GM12875 (cell line): ENCODE measurements at regions not wholly inside any gene's neighbourhood (a gene's known extent, or its start where the extent isn't known, plus 50 kb on each side); places are given as distances from the start of the nearest gene placed in this dataset.

ENCODE experiments used
- H3K4me3 ChIP-seq: one replicate; pipeline ENCODE4 v1.5.1; 2011; ENCODE audit warnings: low read depth, low read length, control low read depth
- CTCF ChIP-seq: IDR thresholded peaks from 2 replicates; pipeline ENCODE4 v1.5.1; 2011; ENCODE audit warnings: low read depth, mild to moderate bottlenecking, control low read depth, inconsistent platforms, low read length, moderate library complexity, borderline replicate concordance; ENCODE audit not compliant: insufficient read depth

DNA sequence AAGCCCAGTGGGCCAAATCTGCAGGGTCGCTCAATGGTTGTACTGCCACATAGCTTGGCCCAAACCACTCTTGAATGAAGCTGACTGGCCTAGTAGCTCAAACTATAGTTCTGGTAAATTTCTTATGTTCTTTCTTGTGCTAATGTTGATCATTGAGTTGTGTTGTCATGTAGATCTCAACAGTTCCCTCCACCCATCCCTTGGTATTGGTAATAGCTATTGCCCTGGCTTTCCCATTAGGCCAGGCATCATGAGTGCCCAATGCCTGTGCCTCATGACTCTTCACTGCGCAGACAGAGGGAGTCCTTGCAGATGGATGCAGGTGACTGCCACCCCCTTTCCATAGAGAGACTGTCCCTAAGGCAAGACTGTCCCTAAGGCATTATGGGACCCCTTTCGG, 988.4 kb downstream of the KCNMA1 start:
- no peak overlapping the region for H3K4me3 ChIP-seq
- TF ChIP-seq CTCF: no peak

DNA sequence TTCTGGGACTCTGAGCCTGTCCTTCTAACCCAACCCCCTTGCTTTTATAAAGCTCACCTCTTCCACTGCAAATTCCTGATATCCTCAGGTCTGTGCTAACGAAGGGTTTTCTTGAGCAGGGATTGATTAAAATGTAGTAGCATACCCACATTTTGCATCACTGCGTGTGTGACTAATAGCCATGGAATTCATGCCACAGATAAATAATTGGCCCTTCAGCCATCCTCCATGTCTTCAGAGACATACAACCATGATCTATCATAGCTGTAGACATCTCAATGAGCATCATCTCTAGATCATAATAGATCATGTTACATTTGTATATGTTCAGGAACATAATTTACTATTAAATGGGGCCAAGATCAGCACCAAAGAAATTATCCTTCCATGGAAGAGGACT, 990.3 kb downstream of the KCNMA1 start:
- H3K4me3 ChIP-seq: no peak overlapping the region
- TF ChIP-seq CTCF: no peak

- no peak overlapping the region for H3K4me3 ChIP-seq
- no peak for TF ChIP-seq CTCF
These were observed 992.3 kb downstream of the KCNMA1 start for GRCh38 chr10:76645341-76645740.

- TF ChIP-seq CTCF: no peak
- no peak overlapping the region for H3K4me3 ChIP-seq
These were observed 993.1 kb downstream of the KCNMA1 start for GRCh38 chr10:76644476-76644875.

DNA sequence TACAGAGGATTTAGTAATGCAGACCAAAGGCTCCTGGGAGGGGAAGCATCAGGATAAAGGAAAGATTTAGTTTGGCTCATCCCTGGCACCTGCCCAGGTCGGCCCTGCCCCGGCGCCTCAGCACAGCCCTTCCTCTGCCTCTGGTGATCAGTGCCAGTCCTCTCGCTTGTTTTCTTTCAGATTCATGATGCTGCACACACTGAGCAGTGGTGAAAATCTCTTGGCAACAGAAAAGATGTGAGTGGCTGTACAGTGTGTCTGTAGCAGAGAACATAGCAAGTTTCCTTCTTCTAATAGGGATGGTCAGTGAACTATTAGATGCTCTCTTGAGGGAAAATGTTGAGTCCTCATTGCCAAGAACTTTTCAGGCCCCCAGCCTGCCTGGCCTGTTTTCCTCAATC, 994.1 kb downstream of the KCNMA1 start:
- TF ChIP-seq CTCF: no peak

DNA sequence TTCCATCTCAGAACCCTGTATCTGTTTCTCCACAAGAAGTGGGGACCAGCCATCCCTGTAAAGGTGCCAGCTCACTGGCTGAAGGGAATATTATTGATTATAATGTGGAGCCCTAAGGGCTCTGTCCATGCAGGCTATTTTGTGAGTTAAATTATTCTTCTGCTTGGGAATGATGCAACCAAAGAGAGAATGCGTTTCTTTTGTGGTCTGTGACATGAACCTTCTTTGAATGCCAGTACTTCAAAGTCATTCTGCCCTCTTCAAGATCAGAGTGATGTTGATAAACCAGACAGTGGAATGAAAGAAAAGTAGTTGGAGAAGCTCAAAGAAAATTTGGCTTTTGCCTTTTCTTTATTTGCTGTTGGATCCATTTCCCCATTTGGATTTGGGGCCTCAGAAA, 995.2 kb downstream of the KCNMA1 start:
- no peak overlapping the region for H3K4me3 ChIP-seq
- no peak for TF ChIP-seq CTCF

More for the DNA sequence above, 994.1 kb downstream of the KCNMA1 start:
- H3K4me3 ChIP-seq: no peak overlapping the region

GRCh38 chr10:76641215-76641614, 996.4 kb downstream of the KCNMA1 start:
- no peak for TF ChIP-seq CTCF
- no peak overlapping the region for H3K4me3 ChIP-seq
